ENCODE measurements at regions not wholly inside any gene's neighbourhood (a gene's known extent, or its start where the extent isn't known, plus 50 kb on each side); places are given as distances from the start of the nearest gene placed in this dataset.

- no peak for DNase-seq (ENCODE audit: low read depth in 2 of 3, low spot score in 2 of 3)
These were observed 50.6 kb upstream of the RBFOX3 start for GRCh38 chr17:79661292-79662041.

Measured in hematopoietic multipotent progenitor cell (in vitro differentiated cells).